ENCODE measurements at regions not wholly inside any gene's neighbourhood (a gene's known extent, or its start where the extent isn't known, plus 50 kb on each side); places are given as distances from the start of the nearest gene placed in this dataset.
A peak's percentile ranks its signal among the peaks of the same experiment; 100 is the strongest.

DNA sequence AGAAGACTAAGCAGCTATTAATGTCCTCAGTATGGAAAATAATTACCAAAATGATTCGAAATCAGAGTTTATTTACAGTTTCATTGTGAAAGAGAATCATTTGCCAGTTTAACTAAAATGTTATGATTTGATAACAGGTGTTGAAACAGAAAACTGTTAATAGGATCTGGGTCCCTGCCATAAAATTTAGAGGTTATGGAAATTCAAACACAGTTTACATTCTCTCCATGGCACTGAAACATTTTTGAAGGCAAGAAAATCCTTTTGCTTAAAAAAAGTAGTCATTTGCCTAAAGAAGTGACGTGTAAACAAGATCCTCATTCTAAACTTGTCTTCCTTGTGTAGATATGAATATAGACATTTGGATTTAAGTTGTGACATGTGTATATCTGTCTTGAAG, 743.8 kb downstream of the SLC4A3 start:
- Histone ChIP-seq H3K4me2 (ENCODE audit: low read length, poor library complexity, severe bottlenecking) (no peak overlapping the region), H3K23ac (ENCODE audit: low read length in 2 of 2) (no peak overlapping the region), H3K14ac (ENCODE audit: low read length in 2 of 2) (no peak overlapping the region), H2BK5ac (ENCODE audit: low read depth, low read length, poor library complexity, severe bottlenecking) (no peak overlapping the region), H2AFZ (ENCODE audit: low read depth, low read length) (no peak overlapping the region), H3K9me3 (ENCODE audit: control insufficient read depth, low read length) (no peaks in the 10 kb centered on the region), H4K8ac (ENCODE audit: low read length) (no peak overlapping the region), H3K36me3 (ENCODE audit: control insufficient read depth in 1 of 2, insufficient read depth in 2 of 2, low read depth in 1 of 2, low read length in 2 of 2) (no peaks in the 10 kb centered on the region), H2BK15ac (ENCODE audit: low read depth, poor library complexity, severe bottlenecking) (no peak overlapping the region), H3K79me1 (replicated peaks; ENCODE audit: low read length, poor library complexity, severe bottlenecking) (no peaks in the 10 kb centered on the region), H3K27me3 (ENCODE audit: control insufficient read depth in 1 of 2, insufficient read depth in 1 of 2, low read length in 2 of 2) (no peaks in the 10 kb centered on the region), H3K4me3 (ENCODE audit: insufficient read depth in 1 of 2, low read depth in 1 of 2, low read length in 2 of 2) (no peak overlapping the region), H3K18ac (ENCODE audit: low read depth in 1 of 2, low read length in 2 of 2) (no peak overlapping the region), H2AK5ac (ENCODE audit: low read length, severe bottlenecking) (no peak overlapping the region), H4K91ac (ENCODE audit: low read length) (no peak overlapping the region), H3K27ac (ENCODE audit: low read length, poor library complexity, severe bottlenecking) (no peak overlapping the region), H3K9ac (ENCODE audit: low read length) (no peak overlapping the region), H2BK12ac (ENCODE audit: low read length in 2 of 2) (no peak overlapping the region), H3K4me1 (ENCODE audit: control insufficient read depth, insufficient read depth, low read depth, low read length) (no peaks in the 10 kb centered on the region), H2BK120ac (ENCODE audit: low read depth, low read length) (no peak overlapping the region), H3K4ac (ENCODE audit: low read depth in 1 of 2, low read length in 2 of 2) (no peak overlapping the region)
- WGBS, result no CpG with 5 or more reads among the region's 2 CpGs
- DNase-seq, result no peak

DNA sequence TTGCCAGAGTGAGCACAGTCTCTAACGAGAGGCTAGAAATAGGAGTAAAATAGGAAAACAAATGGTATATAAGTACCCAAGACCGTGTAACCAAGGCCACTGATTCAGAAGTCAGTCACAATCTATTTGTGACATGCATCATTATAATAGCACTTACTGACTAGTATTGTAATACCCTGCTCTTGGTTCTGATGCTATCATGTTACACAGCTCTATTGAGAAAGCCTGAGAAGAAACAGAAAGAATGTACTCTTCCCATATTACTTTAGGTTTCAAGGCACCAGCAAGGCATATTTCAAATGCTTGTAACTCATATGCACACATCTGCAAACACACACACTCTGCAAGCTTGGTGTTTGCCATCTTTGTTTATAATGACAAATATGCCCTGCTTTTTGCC, 746.4 kb downstream of the SLC4A3 start:
- no peak overlapping the region for H3K4ac ChIP-seq (ENCODE audit: low read depth in 1 of 2, low read length in 2 of 2)
- no peak overlapping the region for H3K14ac ChIP-seq (ENCODE audit: low read length in 2 of 2)
- H4K91ac ChIP-seq (ENCODE audit: low read length), result no peak overlapping the region
- no peaks in the 10 kb centered on the region for H3K27me3 ChIP-seq (ENCODE audit: control insufficient read depth in 1 of 2, insufficient read depth in 1 of 2, low read length in 2 of 2)
- H4K8ac ChIP-seq (ENCODE audit: low read length), result no peak overlapping the region
- H3K9me3 ChIP-seq (ENCODE audit: control insufficient read depth, low read length), result no peaks in the 10 kb centered on the region
- H2BK5ac ChIP-seq (ENCODE audit: low read depth, low read length, poor library complexity, severe bottlenecking), result no peak overlapping the region
- no peak overlapping the region for H3K4me3 ChIP-seq (ENCODE audit: insufficient read depth in 1 of 2, low read depth in 1 of 2, low read length in 2 of 2)
- WGBS, result no CpG with 5 or more reads among the region's 2 CpGs
- H2AFZ ChIP-seq (ENCODE audit: low read depth, low read length), result no peak overlapping the region
- H2BK15ac ChIP-seq (ENCODE audit: low read depth, poor library complexity, severe bottlenecking), result no peak overlapping the region
- H2AK5ac ChIP-seq (ENCODE audit: low read length, severe bottlenecking), result no peak overlapping the region
- no peaks in the 10 kb centered on the region for H3K36me3 ChIP-seq (ENCODE audit: control insufficient read depth in 1 of 2, insufficient read depth in 2 of 2, low read depth in 1 of 2, low read length in 2 of 2)
- no peaks in the 10 kb centered on the region for H3K4me1 ChIP-seq (ENCODE audit: control insufficient read depth, insufficient read depth, low read depth, low read length)
- no peaks in the 10 kb centered on the region for H3K79me1 ChIP-seq (replicated peaks; ENCODE audit: low read length, poor library complexity, severe bottlenecking)
- no peak overlapping the region for H2BK12ac ChIP-seq (ENCODE audit: low read length in 2 of 2)
- no peak overlapping the region for H2BK120ac ChIP-seq (ENCODE audit: low read depth, low read length)
- no peak overlapping the region for H3K4me2 ChIP-seq (ENCODE audit: low read length, poor library complexity, severe bottlenecking)
- no peak overlapping the region for H3K27ac ChIP-seq (ENCODE audit: low read length, poor library complexity, severe bottlenecking)
- H3K9ac ChIP-seq (ENCODE audit: low read length), result no peak overlapping the region
- peak; percentile 29 for DNase-seq
- H3K18ac ChIP-seq (ENCODE audit: low read depth in 1 of 2, low read length in 2 of 2), result no peak overlapping the region
- no peak overlapping the region for H3K23ac ChIP-seq (ENCODE audit: low read length in 2 of 2)

DNA sequence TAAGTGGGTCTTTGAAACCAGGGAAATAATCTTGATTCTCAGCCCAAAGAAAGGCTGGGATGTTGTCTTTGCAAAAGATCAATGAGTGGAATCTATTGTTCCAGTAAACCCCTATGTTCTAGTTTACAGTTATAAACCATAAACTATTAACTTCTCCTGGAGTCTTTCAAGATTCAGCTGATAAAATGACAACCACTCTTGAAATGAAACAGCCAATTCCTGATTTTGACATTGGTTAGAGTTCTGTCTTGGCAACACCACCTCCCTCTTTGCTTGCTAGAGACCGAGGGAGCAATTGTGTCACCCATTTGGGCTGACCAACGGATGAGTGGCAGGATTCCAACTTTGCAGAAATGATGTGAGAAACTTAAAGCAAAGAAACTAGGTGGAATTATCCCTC, 746.9 kb downstream of the SLC4A3 start:
- H4K91ac ChIP-seq (ENCODE audit: low read length), result no peak overlapping the region
- H2AFZ ChIP-seq (ENCODE audit: low read depth, low read length), result no peak overlapping the region
- no peak overlapping the region for H2BK120ac ChIP-seq (ENCODE audit: low read depth, low read length)
- H3K27me3 ChIP-seq (ENCODE audit: control insufficient read depth in 1 of 2, insufficient read depth in 1 of 2, low read length in 2 of 2), result no peaks in the 10 kb centered on the region
- no peak overlapping the region for H4K8ac ChIP-seq (ENCODE audit: low read length)
- H3K36me3 ChIP-seq (ENCODE audit: control insufficient read depth in 1 of 2, insufficient read depth in 2 of 2, low read depth in 1 of 2, low read length in 2 of 2), result no peaks in the 10 kb centered on the region
- no peak for DNase-seq
- H3K23ac ChIP-seq (ENCODE audit: low read length in 2 of 2), result no peak overlapping the region
- H3K4me2 ChIP-seq (ENCODE audit: low read length, poor library complexity, severe bottlenecking), result no peak overlapping the region
- H2AK5ac ChIP-seq (ENCODE audit: low read length, severe bottlenecking), result no peak overlapping the region
- H3K4ac ChIP-seq (ENCODE audit: low read depth in 1 of 2, low read length in 2 of 2), result no peak overlapping the region
- no peak overlapping the region for H2BK15ac ChIP-seq (ENCODE audit: low read depth, poor library complexity, severe bottlenecking)
- H3K27ac ChIP-seq (ENCODE audit: low read length, poor library complexity, severe bottlenecking), result no peak overlapping the region
- no peak overlapping the region for H3K4me3 ChIP-seq (ENCODE audit: insufficient read depth in 1 of 2, low read depth in 1 of 2, low read length in 2 of 2)
- H3K14ac ChIP-seq (ENCODE audit: low read length in 2 of 2), result no peak overlapping the region
- 82% methylated on average over 2 of the region's 2 CpGs for WGBS
- no peaks in the 10 kb centered on the region for H3K9me3 ChIP-seq (ENCODE audit: control insufficient read depth, low read length)
- H3K79me1 ChIP-seq (replicated peaks; ENCODE audit: low read length, poor library complexity, severe bottlenecking), result no peaks in the 10 kb centered on the region
- no peak overlapping the region for H3K18ac ChIP-seq (ENCODE audit: low read depth in 1 of 2, low read length in 2 of 2)
- no peak overlapping the region for H2BK12ac ChIP-seq (ENCODE audit: low read length in 2 of 2)
- no peak overlapping the region for H2BK5ac ChIP-seq (ENCODE audit: low read depth, low read length, poor library complexity, severe bottlenecking)
- H3K4me1 ChIP-seq (ENCODE audit: control insufficient read depth, insufficient read depth, low read depth, low read length), result no peaks in the 10 kb centered on the region
- H3K9ac ChIP-seq (ENCODE audit: low read length), result no peak overlapping the region

DNA sequence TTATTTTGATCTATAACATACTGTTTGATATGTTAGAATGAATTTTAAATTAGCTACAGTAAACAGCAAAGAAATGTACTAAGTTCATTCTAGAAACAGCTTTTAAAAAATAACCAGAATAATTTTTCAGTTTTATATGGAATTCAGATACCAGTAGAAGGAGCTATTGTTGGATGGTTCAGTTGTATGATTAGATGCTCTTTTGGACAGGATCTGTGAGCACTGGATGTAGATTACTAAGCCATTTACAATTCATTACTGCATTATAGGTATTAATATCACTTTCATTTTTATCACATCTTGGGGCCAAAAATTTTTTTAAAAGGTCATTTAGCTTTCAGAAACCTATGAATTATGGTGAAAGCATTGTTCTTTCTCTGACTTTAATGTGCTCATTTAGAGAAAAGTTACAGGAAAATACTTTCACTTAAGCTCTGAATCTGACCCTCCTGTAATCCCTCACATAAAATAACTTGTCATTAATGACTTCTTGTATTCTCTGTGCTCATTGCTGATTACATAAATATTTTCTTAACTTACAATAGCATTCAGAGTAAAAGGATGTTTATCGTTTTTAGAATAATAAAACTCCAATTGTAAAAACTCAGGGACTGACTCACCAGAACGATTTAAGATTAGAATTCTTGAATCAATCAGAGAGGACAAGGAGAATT, 750.2 kb downstream of the SLC4A3 start:
- H4K8ac ChIP-seq (ENCODE audit: low read length), result no peak overlapping the region
- H3K18ac ChIP-seq (ENCODE audit: low read depth in 1 of 2, low read length in 2 of 2), result no peak overlapping the region
- H2AFZ ChIP-seq (ENCODE audit: low read depth, low read length), result no peak overlapping the region
- H3K27ac ChIP-seq (ENCODE audit: low read length, poor library complexity, severe bottlenecking), result no peak overlapping the region
- no peak overlapping the region for H3K4me3 ChIP-seq (ENCODE audit: insufficient read depth in 1 of 2, low read depth in 1 of 2, low read length in 2 of 2)
- WGBS, result no CpG with 5 or more reads among the region's 2 CpGs
- H3K27me3 ChIP-seq (ENCODE audit: control insufficient read depth in 1 of 2, insufficient read depth in 1 of 2, low read length in 2 of 2), result no peaks in the 10 kb centered on the region
- no peak overlapping the region for H3K23ac ChIP-seq (ENCODE audit: low read length in 2 of 2)
- H2BK5ac ChIP-seq (ENCODE audit: low read depth, low read length, poor library complexity, severe bottlenecking), result no peak overlapping the region
- DNase-seq, result no peak
- H3K36me3 ChIP-seq (ENCODE audit: control insufficient read depth in 1 of 2, insufficient read depth in 2 of 2, low read depth in 1 of 2, low read length in 2 of 2), result no peaks in the 10 kb centered on the region
- H2BK120ac ChIP-seq (ENCODE audit: low read depth, low read length), result no peak overlapping the region
- H3K9ac ChIP-seq (ENCODE audit: low read length), result no peak overlapping the region
- no peak overlapping the region for H2BK12ac ChIP-seq (ENCODE audit: low read length in 2 of 2)
- peaks cover 13% of the 10 kb centered on the region for H3K9me3 ChIP-seq (ENCODE audit: control insufficient read depth, low read length)
- no peaks in the 10 kb centered on the region for H3K79me1 ChIP-seq (replicated peaks; ENCODE audit: low read length, poor library complexity, severe bottlenecking)
- no peak overlapping the region for H4K91ac ChIP-seq (ENCODE audit: low read length)
- H2AK5ac ChIP-seq (ENCODE audit: low read length, severe bottlenecking), result no peak overlapping the region
- no peaks in the 10 kb centered on the region for H3K4me1 ChIP-seq (ENCODE audit: control insufficient read depth, insufficient read depth, low read depth, low read length)
- no peak overlapping the region for H3K4me2 ChIP-seq (ENCODE audit: low read length, poor library complexity, severe bottlenecking)
- H3K4ac ChIP-seq (ENCODE audit: low read depth in 1 of 2, low read length in 2 of 2), result no peak overlapping the region
- no peak overlapping the region for H2BK15ac ChIP-seq (ENCODE audit: low read depth, poor library complexity, severe bottlenecking)
- H3K14ac ChIP-seq (ENCODE audit: low read length in 2 of 2), result no peak overlapping the region

Measured in mesenchymal stem cell (in vitro differentiated cells and primary cell).